Liver (tissue), 8 donors: ENCODE measurements at regions not wholly inside any gene's neighbourhood (a gene's known extent, or its start where the extent isn't known, plus 50 kb on each side); places are given as distances from the start of the nearest gene placed in this dataset.

ENCODE experiments used
- DNase-seq: peaks from one replicate; pipeline ENCODE4 v3.0.0-alpha.2; 2017; ENCODE audit warnings: low spot score
- H3K27ac ChIP-seq, 2 donors: one replicate each; pipeline ENCODE4 v1.7.0; 2013; ENCODE audit warnings: inconsistent platforms in 2 of 2, low read length in 2 of 2, control low read depth in 1 of 2, low read depth in 1 of 2, mild to moderate bottlenecking in 1 of 2
- H3K27me3 ChIP-seq, 4 donors: one replicate each; pipeline versions ENCODE4 v1.6.1 to v1.7.0; 2013; ENCODE audit warnings: low read length in 3 of 4, inconsistent platforms in 1 of 4, mild to moderate bottlenecking in 1 of 4, moderate library complexity in 1 of 4; ENCODE audit not compliant: control insufficient read depth in 4 of 4, insufficient read depth in 4 of 4
- H3K36me3 ChIP-seq, 4 donors: one replicate each; pipeline versions ENCODE4 v1.6.1 to v1.7.0; 2013; ENCODE audit warnings: low read length in 3 of 4, mild to moderate bottlenecking in 3 of 4, low read depth in 1 of 4, moderate library complexity in 1 of 4; ENCODE audit not compliant: control insufficient read depth in 4 of 4, insufficient read depth in 3 of 4
- H3K4me1 ChIP-seq, 4 donors: one replicate each; pipeline versions ENCODE4 v1.6.1 to v1.7.0; 2013; ENCODE audit warnings: low read length in 3 of 4, mild to moderate bottlenecking in 3 of 4, moderate library complexity in 1 of 4; ENCODE audit not compliant: control insufficient read depth in 4 of 4, insufficient read depth in 4 of 4
- H3K4me3 ChIP-seq, 3 donors: one replicate each; pipeline versions ENCODE4 v1.6.1 to v1.7.0; 2013; ENCODE audit warnings: low read length in 3 of 3, control low read depth in 1 of 3, low read depth in 1 of 3, mild to moderate bottlenecking in 1 of 3
- H3K9ac ChIP-seq, 2 donors: one replicate each; pipeline ENCODE4 v1.7.0; 2013; ENCODE audit warnings: low read length in 2 of 2, mild to moderate bottlenecking in 2 of 2, moderate library complexity in 2 of 2, control low read depth in 1 of 2, low read depth in 1 of 2
- H3K9me3 ChIP-seq, 4 donors: one replicate each; pipeline versions ENCODE4 v1.6.1 to v1.7.0; 2013; ENCODE audit warnings: low read length in 3 of 4; ENCODE audit not compliant: control insufficient read depth in 4 of 4
- EGR1 ChIP-seq, 2 donors: IDR thresholded peaks; 2 replicates each; pipeline ENCODE4 v1.6.1; 2016 to 2018; ENCODE audit warnings: antibody characterized with exemption in 2 of 2, low read depth in 2 of 2
- FOXA1 ChIP-seq: IDR thresholded peaks from 2 replicates; pipeline ENCODE4 v1.6.1; 2016; ENCODE audit warnings: antibody characterized with exemption
- FOXA2 ChIP-seq: IDR thresholded peaks from 2 replicates; pipeline ENCODE4 v1.6.1; 2016; ENCODE audit warnings: antibody characterized with exemption
- GABPA ChIP-seq, 2 donors: IDR thresholded peaks in 1 of 2; conservative IDR thresholded peaks in 1 of 2; 2 replicates each; pipeline ENCODE4 v1.6.1; 2016; ENCODE audit warnings: antibody characterized with exemption in 2 of 2, mild to moderate bottlenecking in 1 of 2, moderate library complexity in 1 of 2
- HNF4A ChIP-seq, 2 donors: conservative IDR thresholded peaks; 2 replicates each; pipeline ENCODE4 v1.6.1; 2016; ENCODE audit warnings: antibody characterized with exemption in 2 of 2, mild to moderate bottlenecking in 2 of 2
- HNF4G ChIP-seq: IDR thresholded peaks from 2 replicates; pipeline ENCODE4 v1.6.1; 2016; ENCODE audit warnings: antibody characterized with exemption
- JUND ChIP-seq, 2 donors: IDR thresholded peaks; 2 replicates each; pipeline ENCODE4 v1.6.1; 2016; ENCODE audit warnings: antibody characterized with exemption in 2 of 2
- RAD21 ChIP-seq, 2 donors: IDR thresholded peaks; 2 replicates each; pipeline ENCODE4 v1.6.1; 2016; ENCODE audit warnings: antibody characterized with exemption in 2 of 2, mild to moderate bottlenecking in 2 of 2
- RXRA ChIP-seq, 2 donors: IDR thresholded peaks; 2 replicates each; pipeline ENCODE4 v1.6.1; 2017 to 2018; ENCODE audit warnings: antibody characterized with exemption in 2 of 2, mild to moderate bottlenecking in 1 of 2
- SP1 ChIP-seq: IDR thresholded peaks from 2 replicates; pipeline ENCODE4 v1.6.1; 2018; ENCODE audit warnings: antibody characterized with exemption, mild to moderate bottlenecking
- TAF1 ChIP-seq: conservative IDR thresholded peaks from 2 replicates; pipeline ENCODE4 v1.6.1; 2016; ENCODE audit warnings: antibody characterized with exemption, mild to moderate bottlenecking
- YY1 ChIP-seq: IDR thresholded peaks from 2 replicates; pipeline ENCODE4 v1.6.1; 2016; ENCODE audit warnings: antibody characterized with exemption, mild to moderate bottlenecking
- WGBS: extraction: QIAGEN DNeasy Blood & Tissue Kit; methylation state at CpG from one replicate; pipeline ENCODE4 v1.1.7; 2013; 5-methylcytosine and 5-hydroxymethylcytosine counted together
- TF ChIP-seq, protein P1 (sequence below): IDR thresholded peaks from 2 replicates; pipeline ENCODE4 v1.6.1; 2016; ENCODE audit warnings: antibody characterized with exemption
- TF ChIP-seq, protein P2 (sequence below): IDR thresholded peaks from 2 replicates; pipeline ENCODE4 v1.6.1; 2016; ENCODE audit warnings: antibody characterized with exemption
- TF ChIP-seq, protein P3 (sequence below): IDR thresholded peaks from 2 replicates; pipeline ENCODE4 v1.6.1; 2016; ENCODE audit warnings: antibody characterized with exemption
- TF ChIP-seq, protein P4 (sequence below): fragments of 150-350 bp; IDR thresholded peaks from 2 replicates; pipeline ENCODE4 v1.5.1; 2017; ENCODE audit warnings: improper control_type of control experiment, low read depth, low read length; ENCODE audit not compliant: missing input control
- TF ChIP-seq, protein P5 (sequence below): IDR thresholded peaks from 2 replicates; pipeline ENCODE4 v1.6.1; 2016; ENCODE audit warnings: antibody characterized with exemption, mild to moderate bottlenecking
- donor health status: healthy.
- donor health status: healthy.
- donor health status: healthy.
- donor health status: healthy.
- donor health status: healthy.

DNA sequence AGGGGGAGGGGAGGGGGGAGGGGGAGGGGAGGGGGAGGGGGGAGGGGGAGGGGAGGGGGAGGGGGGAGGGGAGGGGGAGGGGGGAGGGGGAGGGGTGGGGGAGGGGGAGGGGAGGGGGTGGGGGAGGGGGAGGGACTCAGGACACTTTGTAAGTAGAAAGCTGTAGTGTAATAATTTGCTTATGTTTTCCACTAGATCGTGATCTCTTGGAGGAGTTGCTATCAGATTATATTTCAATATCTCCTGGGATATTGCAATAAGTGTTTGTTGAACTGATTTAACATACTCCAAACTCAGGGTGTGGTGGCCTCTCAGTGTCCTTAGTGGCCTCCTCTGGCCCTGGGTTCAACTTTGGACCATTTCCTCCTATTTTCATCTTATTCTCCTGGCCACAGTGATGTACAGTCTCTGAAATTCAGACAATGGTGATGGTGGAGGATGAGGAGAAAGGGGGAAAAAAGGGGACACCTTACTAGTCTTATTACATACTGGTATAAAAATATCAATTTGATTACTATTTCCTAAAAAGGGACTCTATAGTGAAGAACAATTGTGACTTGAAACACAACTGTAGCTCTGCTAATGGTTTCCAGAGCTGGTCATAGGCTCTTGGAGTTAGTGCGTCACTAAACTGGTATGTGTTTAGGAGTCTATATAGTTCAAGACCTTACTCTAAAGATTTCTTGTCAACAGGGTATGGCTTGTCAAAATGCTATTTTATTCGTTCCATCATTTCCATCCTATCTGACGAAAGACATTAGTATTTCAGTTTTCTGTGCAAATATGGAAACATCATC, 89.6 kb downstream of the DDX1 start:
- no peak for DNase-seq
- 95% methylated on average over 4 of the region's 4 CpGs for WGBS
- Histone ChIP-seq H3K27me3 (no peaks in the 10 kb centered on the region), H3K9me3 (no peaks in the 10 kb centered on the region), H3K36me3 (no peaks in the 10 kb centered on the region), H3K4me3 (no peak overlapping the region), H3K27ac (no peak overlapping the region), H3K4me1 (no peaks in the 10 kb centered on the region), H3K9ac (no peak overlapping the region)
- TF ChIP-seq, protein P1, sequence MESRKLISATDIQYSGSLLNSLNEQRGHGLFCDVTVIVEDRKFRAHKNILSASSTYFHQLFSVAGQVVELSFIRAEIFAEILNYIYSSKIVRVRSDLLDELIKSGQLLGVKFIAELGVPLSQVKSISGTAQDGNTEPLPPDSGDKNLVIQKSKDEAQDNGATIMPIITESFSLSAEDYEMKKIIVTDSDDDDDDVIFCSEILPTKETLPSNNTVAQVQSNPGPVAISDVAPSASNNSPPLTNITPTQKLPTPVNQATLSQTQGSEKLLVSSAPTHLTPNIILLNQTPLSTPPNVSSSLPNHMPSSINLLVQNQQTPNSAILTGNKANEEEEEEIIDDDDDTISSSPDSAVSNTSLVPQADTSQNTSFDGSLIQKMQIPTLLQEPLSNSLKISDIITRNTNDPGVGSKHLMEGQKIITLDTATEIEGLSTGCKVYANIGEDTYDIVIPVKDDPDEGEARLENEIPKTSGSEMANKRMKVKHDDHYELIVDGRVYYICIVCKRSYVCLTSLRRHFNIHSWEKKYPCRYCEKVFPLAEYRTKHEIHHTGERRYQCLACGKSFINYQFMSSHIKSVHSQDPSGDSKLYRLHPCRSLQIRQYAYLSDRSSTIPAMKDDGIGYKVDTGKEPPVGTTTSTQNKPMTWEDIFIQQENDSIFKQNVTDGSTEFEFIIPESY = no peak
- TF ChIP-seq SP1 (no peak), RXRA (IDR thresholded peaks at IDR 0.05) (no peak), JUND (IDR thresholded peaks at IDR 0.05) (no peak), HNF4A (conservative IDR thresholded peaks at IDR 0.05) (no peak), FOXA2 (no peak), TAF1 (no peak), YY1 (no peak), RAD21 (IDR thresholded peaks at IDR 0.05) (no peak), EGR1 (IDR thresholded peaks at IDR 0.05; ENCODE audit: low read depth in 2 of 2) (no peak), HNF4G (no peak)
- TF ChIP-seq, protein P2, sequence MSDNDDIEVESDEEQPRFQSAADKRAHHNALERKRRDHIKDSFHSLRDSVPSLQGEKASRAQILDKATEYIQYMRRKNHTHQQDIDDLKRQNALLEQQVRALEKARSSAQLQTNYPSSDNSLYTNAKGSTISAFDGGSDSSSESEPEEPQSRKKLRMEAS = no peak
- TF ChIP-seq, protein P3, sequence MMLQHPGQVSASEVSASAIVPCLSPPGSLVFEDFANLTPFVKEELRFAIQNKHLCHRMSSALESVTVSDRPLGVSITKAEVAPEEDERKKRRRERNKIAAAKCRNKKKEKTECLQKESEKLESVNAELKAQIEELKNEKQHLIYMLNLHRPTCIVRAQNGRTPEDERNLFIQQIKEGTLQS = no peak

DNA sequence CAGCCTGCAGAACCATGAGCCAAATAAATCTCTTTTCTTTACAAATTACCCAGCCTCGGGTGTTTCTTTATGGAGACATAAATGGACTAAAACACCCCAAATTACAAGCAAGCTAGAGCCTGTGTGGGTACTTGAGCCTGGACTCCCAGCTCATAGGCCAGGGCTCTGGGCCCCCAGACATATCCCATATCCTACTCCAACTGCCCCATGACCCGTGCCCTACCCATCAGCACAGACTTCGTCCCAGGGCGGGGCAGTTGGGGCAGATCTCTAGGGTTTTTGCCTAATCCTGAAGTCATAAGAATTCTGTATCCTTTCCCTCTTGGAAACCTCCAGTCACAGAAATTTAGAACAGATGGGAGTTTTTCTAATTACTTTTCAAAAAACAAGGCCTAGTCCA, 90.7 kb downstream of the DDX1 start:
- no peak overlapping the region for H3K4me3 ChIP-seq
- H3K36me3 ChIP-seq = no peaks in the 10 kb centered on the region
- H3K9ac ChIP-seq = no peak overlapping the region
- no peaks in the 10 kb centered on the region for H3K27me3 ChIP-seq
- H3K4me1 ChIP-seq = no peaks in the 10 kb centered on the region
- 95% methylated on average over 4 of the region's 4 CpGs for WGBS
- TF ChIP-seq EGR1 (IDR thresholded peaks at IDR 0.05; ENCODE audit: low read depth in 2 of 2) (no peak), GABPA (IDR thresholded peaks at IDR 0.05 in 1 of 2, conservative IDR thresholded peaks at IDR 0.05 in 1 of 2) (no peak), RAD21 (IDR thresholded peaks at IDR 0.05) (no peak), FOXA1 (no peak), HNF4G (no peak), FOXA2 (no peak), TAF1 (no peak)
- TF ChIP-seq, protein P2 = no peak
- TF ChIP-seq, protein P4, sequence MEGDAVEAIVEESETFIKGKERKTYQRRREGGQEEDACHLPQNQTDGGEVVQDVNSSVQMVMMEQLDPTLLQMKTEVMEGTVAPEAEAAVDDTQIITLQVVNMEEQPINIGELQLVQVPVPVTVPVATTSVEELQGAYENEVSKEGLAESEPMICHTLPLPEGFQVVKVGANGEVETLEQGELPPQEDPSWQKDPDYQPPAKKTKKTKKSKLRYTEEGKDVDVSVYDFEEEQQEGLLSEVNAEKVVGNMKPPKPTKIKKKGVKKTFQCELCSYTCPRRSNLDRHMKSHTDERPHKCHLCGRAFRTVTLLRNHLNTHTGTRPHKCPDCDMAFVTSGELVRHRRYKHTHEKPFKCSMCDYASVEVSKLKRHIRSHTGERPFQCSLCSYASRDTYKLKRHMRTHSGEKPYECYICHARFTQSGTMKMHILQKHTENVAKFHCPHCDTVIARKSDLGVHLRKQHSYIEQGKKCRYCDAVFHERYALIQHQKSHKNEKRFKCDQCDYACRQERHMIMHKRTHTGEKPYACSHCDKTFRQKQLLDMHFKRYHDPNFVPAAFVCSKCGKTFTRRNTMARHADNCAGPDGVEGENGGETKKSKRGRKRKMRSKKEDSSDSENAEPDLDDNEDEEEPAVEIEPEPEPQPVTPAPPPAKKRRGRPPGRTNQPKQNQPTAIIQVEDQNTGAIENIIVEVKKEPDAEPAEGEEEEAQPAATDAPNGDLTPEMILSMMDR = no peak
- TF ChIP-seq, protein P5, sequence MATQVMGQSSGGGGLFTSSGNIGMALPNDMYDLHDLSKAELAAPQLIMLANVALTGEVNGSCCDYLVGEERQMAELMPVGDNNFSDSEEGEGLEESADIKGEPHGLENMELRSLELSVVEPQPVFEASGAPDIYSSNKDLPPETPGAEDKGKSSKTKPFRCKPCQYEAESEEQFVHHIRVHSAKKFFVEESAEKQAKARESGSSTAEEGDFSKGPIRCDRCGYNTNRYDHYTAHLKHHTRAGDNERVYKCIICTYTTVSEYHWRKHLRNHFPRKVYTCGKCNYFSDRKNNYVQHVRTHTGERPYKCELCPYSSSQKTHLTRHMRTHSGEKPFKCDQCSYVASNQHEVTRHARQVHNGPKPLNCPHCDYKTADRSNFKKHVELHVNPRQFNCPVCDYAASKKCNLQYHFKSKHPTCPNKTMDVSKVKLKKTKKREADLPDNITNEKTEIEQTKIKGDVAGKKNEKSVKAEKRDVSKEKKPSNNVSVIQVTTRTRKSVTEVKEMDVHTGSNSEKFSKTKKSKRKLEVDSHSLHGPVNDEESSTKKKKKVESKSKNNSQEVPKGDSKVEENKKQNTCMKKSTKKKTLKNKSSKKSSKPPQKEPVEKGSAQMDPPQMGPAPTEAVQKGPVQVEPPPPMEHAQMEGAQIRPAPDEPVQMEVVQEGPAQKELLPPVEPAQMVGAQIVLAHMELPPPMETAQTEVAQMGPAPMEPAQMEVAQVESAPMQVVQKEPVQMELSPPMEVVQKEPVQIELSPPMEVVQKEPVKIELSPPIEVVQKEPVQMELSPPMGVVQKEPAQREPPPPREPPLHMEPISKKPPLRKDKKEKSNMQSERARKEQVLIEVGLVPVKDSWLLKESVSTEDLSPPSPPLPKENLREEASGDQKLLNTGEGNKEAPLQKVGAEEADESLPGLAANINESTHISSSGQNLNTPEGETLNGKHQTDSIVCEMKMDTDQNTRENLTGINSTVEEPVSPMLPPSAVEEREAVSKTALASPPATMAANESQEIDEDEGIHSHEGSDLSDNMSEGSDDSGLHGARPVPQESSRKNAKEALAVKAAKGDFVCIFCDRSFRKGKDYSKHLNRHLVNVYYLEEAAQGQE = no peak
- TF ChIP-seq, protein P1 = no peak
- no peak for DNase-seq
- no peaks in the 10 kb centered on the region for H3K9me3 ChIP-seq
- no peak overlapping the region for H3K27ac ChIP-seq
